Vagina (tissue), 2 donors: ENCODE measurements at regions not wholly inside any gene's neighbourhood (a gene's known extent, or its start where the extent isn't known, plus 50 kb on each side); places are given as distances from the start of the nearest gene placed in this dataset.

Experiments
- DNase-seq, 2 donors: peaks; one replicate each; pipeline ENCODE4 v3.0.0-alpha.2; 2017; ENCODE audit errors: extremely low spot score in 2 of 2
- H3K27ac ChIP-seq: fragments of 200-600 bp; sonication (generic); one replicate; pipeline ENCODE4 v1.5.1; 2019
- H3K27me3 ChIP-seq: fragments of 200-600 bp; sonication (generic); one replicate; pipeline ENCODE4 v1.5.1; 2019
- H3K36me3 ChIP-seq, 2 donors: fragments of 200-600 bp; sonication (generic); one replicate each; pipeline ENCODE4 v1.5.1; 2017 to 2019
- H3K4me1 ChIP-seq: fragments of 200-600 bp; sonication (generic); one replicate; pipeline ENCODE4 v1.5.1; 2019
- H3K4me3 ChIP-seq, 2 donors: fragments of 200-600 bp; sonication (generic); 1 replicate in 1 of 2; 2 replicates in 1 of 2; pipeline ENCODE4 v1.5.1; 2016 to 2019
- H3K9me3 ChIP-seq: fragments of 200-600 bp; sonication (generic); one replicate; pipeline ENCODE4 v1.5.1; 2019
- POLR2A ChIP-seq, 2 donors: fragments of 450-650 bp; IDR thresholded peaks; one replicate each; pipeline ENCODE4 v1.6.1; 2017; ENCODE audit warnings: antibody characterized with exemption in 2 of 2, mild to moderate bottlenecking in 2 of 2, moderate library complexity in 2 of 2
- POLR2AphosphoS5 ChIP-seq, 2 donors: sonication (generic); formaldehyde crosslinking; IDR thresholded peaks; one replicate each; pipeline ENCODE4 v1.9.0; 2017; ENCODE audit warnings: antibody characterized with exemption in 2 of 2, mild to moderate bottlenecking in 2 of 2, low read depth in 1 of 2; ENCODE audit not compliant: insufficient read depth in 1 of 2
- intact Hi-C: fragments of 100-400 bp; cut with DNase I; formaldehyde crosslinking; loops from one replicate; pipeline ENCODE4 v1.15.1; 2023
- TF ChIP-seq, protein P1 (sequence below), 3 experiments: fragments of 450-650 bp in 2 of 3; fragments of 200-600 bp in 1 of 3; sonication (generic) in 1 of 3; IDR thresholded peaks; one replicate each; pipeline ENCODE4 v1.5.1; 2017 to 2019; ENCODE audit warnings: antibody characterized with exemption in 3 of 3, mild to moderate bottlenecking in 2 of 3, moderate library complexity in 2 of 3

DNA sequence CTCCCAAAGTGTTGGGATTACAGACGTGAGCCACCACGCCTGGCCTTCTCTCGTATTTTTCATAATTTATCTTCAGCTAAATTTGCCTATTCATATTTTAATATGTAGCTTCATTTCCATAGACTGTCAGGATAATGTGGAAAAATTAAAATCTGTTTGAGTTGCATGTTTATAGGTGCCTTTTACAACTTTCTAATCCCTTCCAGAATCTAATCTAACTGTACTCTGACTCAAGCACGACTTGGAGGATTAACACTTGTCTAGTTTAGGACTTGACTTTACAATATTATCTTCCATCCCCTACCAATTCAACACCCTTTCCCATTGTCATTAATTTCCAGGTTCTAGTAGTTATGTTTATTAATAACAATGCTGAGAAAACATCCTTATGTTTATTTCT lies 1761.5 kb downstream of the MAT2B start:
- DNase-seq = no peak
- H3K4me1 ChIP-seq = no peaks in the 10 kb centered on the region

DNA sequence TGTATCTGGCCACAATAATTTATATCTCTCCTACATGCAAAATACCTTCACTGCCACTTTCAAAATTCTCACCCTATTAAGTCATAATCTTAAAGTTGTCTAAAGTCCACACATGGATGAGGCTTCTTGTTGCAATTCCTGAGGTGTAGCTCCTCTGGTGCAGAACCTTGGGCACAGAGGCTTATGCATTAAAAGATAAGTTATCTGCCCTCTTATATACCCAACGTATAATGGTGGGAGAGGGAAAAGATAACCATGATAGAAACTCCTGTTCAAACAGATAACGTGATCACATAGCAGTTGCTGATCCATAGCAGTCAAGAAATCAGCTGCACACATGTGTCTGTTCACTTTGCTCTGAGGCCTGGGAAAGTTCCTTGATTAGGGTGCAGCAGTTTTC lies 1767.0 kb downstream of the MAT2B start:
- H3K27ac ChIP-seq = no peak overlapping the region
- intact Hi-C loops = no loop called here
- H3K4me3 ChIP-seq = no peak overlapping the region
- no peaks in the 10 kb centered on the region for H3K4me1 ChIP-seq
- no peak for DNase-seq
- H3K36me3 ChIP-seq = no peaks in the 10 kb centered on the region
- H3K27me3 ChIP-seq = no peaks in the 10 kb centered on the region
- H3K9me3 ChIP-seq = no peaks in the 10 kb centered on the region
- no peak for TF ChIP-seq POLR2A (IDR thresholded peaks at IDR 0.05)
- TF ChIP-seq, protein P1, sequence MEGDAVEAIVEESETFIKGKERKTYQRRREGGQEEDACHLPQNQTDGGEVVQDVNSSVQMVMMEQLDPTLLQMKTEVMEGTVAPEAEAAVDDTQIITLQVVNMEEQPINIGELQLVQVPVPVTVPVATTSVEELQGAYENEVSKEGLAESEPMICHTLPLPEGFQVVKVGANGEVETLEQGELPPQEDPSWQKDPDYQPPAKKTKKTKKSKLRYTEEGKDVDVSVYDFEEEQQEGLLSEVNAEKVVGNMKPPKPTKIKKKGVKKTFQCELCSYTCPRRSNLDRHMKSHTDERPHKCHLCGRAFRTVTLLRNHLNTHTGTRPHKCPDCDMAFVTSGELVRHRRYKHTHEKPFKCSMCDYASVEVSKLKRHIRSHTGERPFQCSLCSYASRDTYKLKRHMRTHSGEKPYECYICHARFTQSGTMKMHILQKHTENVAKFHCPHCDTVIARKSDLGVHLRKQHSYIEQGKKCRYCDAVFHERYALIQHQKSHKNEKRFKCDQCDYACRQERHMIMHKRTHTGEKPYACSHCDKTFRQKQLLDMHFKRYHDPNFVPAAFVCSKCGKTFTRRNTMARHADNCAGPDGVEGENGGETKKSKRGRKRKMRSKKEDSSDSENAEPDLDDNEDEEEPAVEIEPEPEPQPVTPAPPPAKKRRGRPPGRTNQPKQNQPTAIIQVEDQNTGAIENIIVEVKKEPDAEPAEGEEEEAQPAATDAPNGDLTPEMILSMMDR (IDR thresholded peaks at IDR 0.05) = no peak
- TF ChIP-seq POLR2AphosphoS5 (IDR thresholded peaks at IDR 0.05; ENCODE audit: insufficient read depth in 1 of 2, low read depth in 1 of 2) = no peak

More for the DNA sequence above, 1761.5 kb downstream of the MAT2B start:
- Histone ChIP-seq H3K36me3 (no peaks in the 10 kb centered on the region), H3K9me3 (no peaks in the 10 kb centered on the region), H3K27ac (no peak overlapping the region), H3K27me3 (no peaks in the 10 kb centered on the region), H3K4me3 (no peak overlapping the region)
- no peak for TF ChIP-seq POLR2A (IDR thresholded peaks at IDR 0.05)
- TF ChIP-seq, protein P1 (IDR thresholded peaks at IDR 0.05) = no peak
- no peak for TF ChIP-seq POLR2AphosphoS5 (IDR thresholded peaks at IDR 0.05; ENCODE audit: insufficient read depth in 1 of 2, low read depth in 1 of 2)
- intact Hi-C loops = no loop called here

DNA sequence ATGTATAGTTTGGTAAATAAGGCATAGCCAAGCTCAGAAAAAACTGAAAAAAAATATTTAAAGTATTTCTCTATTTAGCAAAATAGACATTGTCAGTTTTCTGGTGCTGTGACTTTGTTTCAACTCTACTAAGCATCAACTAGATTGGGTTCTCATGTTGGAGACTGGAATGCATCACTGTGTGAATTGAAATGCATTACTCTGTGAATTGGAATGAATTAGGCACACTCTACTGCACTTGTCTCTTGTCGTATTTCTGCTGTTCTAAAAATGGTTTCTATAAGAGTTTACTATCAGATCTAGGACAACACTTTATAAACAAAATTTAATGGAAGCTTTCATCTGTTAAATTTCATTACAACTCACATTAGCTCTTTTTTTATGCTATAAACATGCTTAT lies 1772.2 kb downstream of the MAT2B start:
- no peaks in the 10 kb centered on the region for H3K36me3 ChIP-seq
- H3K27ac ChIP-seq = no peak overlapping the region
- no peak overlapping the region for H3K4me3 ChIP-seq
- TF ChIP-seq POLR2A (IDR thresholded peaks at IDR 0.05) (no peak), POLR2AphosphoS5 (IDR thresholded peaks at IDR 0.05; ENCODE audit: insufficient read depth in 1 of 2, low read depth in 1 of 2) (no peak)
- TF ChIP-seq, protein P1 (IDR thresholded peaks at IDR 0.05) = no peak
- H3K4me1 ChIP-seq = no peaks in the 10 kb centered on the region
- no peak for DNase-seq
- intact Hi-C loops = no loop called here
- no peaks in the 10 kb centered on the region for H3K27me3 ChIP-seq
- no peaks in the 10 kb centered on the region for H3K9me3 ChIP-seq

DNA sequence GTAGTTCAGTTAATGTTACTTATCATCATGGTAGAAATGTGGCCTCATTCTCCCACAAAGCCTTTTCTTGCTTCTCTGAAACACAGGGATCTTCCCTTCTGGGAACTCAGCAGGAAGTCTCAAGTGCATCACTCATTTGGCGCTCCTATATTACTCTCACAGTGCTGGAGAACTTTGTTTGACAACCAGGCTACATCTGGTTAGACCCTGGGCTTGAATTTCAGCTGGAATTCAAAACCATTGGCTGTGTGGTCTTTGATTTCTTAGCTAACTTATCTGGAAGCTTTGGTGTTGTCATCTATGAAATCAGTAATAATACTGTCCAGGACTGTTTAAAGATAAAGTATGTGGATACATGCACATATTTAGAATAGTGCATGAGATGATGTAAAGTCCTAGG lies 1777.1 kb downstream of the MAT2B start:
- intact Hi-C loops = no loop called here
- Histone ChIP-seq H3K27ac (no peak overlapping the region), H3K9me3 (no peaks in the 10 kb centered on the region), H3K4me1 (no peaks in the 10 kb centered on the region), H3K4me3 (no peak overlapping the region), H3K27me3 (no peaks in the 10 kb centered on the region), H3K36me3 (no peaks in the 10 kb centered on the region)
- no peak for TF ChIP-seq POLR2A (IDR thresholded peaks at IDR 0.05)
- TF ChIP-seq, protein P1 (IDR thresholded peaks at IDR 0.05) = no peak
- no peak for TF ChIP-seq POLR2AphosphoS5 (IDR thresholded peaks at IDR 0.05; ENCODE audit: insufficient read depth in 1 of 2, low read depth in 1 of 2)
- DNase-seq = no peak

DNA sequence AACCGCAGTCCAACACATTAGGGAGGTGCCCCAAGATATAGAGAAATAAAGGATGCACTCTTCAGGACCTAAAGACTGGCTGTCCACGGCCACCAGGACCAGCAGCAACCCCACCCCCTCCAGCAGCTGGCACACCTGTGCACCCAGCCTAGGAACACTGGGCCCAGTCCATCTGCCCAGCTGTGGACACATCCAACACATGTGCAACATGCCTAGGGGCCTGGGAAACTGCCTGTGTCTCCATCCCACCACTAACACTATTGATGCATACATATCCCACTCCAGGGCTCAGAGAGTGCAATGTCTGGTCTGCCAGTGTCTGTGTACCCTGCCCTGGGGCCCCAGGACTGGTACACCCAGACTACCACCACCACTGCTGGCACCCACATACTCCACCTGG lies 1781.3 kb downstream of the MAT2B start:
- H3K36me3 ChIP-seq = no peaks in the 10 kb centered on the region
- no peak overlapping the region for H3K27ac ChIP-seq
- no peaks in the 10 kb centered on the region for H3K9me3 ChIP-seq
- TF ChIP-seq POLR2A (IDR thresholded peaks at IDR 0.05) (no peak), POLR2AphosphoS5 (IDR thresholded peaks at IDR 0.05; ENCODE audit: insufficient read depth in 1 of 2, low read depth in 1 of 2) (no peak)
- intact Hi-C loops = no loop called here
- H3K4me1 ChIP-seq = no peaks in the 10 kb centered on the region
- no peak overlapping the region for H3K4me3 ChIP-seq
- DNase-seq = no peak
- no peaks in the 10 kb centered on the region for H3K27me3 ChIP-seq
